NOMO-1 treated with DMSO at 0.1 percent for 48 hours (cell line): ENCODE measurements at regions not wholly inside any gene's neighbourhood (a gene's known extent, or its start where the extent isn't known, plus 50 kb on each side); places are given as distances from the start of the nearest gene placed in this dataset.
"Not testable (repeated sequence)": the region's sequence is repeated elsewhere in the genome, so short reads cannot be mapped to it uniquely, and the experiment has no call there.

Source experiments
- DNase-seq: peaks from one replicate; lab custom pipeline; 2025; ENCODE audit not compliant: unreplicated experiment; lab: John Stamatoyannopoulos, UW

GRCh38 chr3:81816473-81817250 lies 55.2 kb upstream of the GBE1 start:
- no peak for DNase-seq

GRCh38 chr3:81812098-81812497 lies 50.7 kb upstream of the GBE1 start:
- not testable (repeated sequence) for DNase-seq
